ENCODE measurements at regions not wholly inside any gene's neighbourhood (a gene's known extent, or its start where the extent isn't known, plus 50 kb on each side); places are given as distances from the start of the nearest gene placed in this dataset.

DNA sequence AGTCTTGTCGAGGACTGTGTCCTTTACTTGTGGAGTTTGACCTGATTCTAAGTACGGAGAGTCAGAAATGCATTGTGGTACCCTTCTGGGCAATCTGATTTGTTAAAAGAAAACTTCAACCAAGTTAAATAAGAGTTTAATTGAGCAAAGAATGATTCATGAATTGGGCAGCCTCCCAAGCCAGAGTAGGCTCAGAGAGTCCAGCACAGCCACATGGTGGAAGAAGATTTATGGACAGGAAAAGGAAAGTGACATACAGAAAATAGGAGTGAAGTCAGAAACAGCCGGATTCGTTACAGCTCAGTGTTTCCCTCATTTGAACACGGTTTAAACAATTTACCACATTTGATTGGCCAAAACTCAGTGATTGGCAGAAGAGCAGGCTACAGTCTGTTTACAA lies 329.2 kb downstream of the DHX35 start:
- no peak overlapping the region for H2AFZ ChIP-seq
- ATAC-seq (no peak), DNase-seq (ENCODE audit: low spot score) (no peak)
- H3K27ac ChIP-seq (ENCODE audit: low read depth) = no peak overlapping the region
- peaks cover 27% of the 10 kb centered on the region for H3K36me3 Mint-ChIP-seq (ENCODE audit: low read depth)
- no peak overlapping the region for H3K4me3 ChIP-seq
- peak overlapping the region; percentile 68 for H3K27ac Mint-ChIP-seq
- H4K20me1 ChIP-seq (replicated peaks; ENCODE audit: insufficient read depth) = no peaks in the 10 kb centered on the region
- H3K27me3 Mint-ChIP-seq (ENCODE audit: insufficient read depth, low read depth, poor library complexity) = peaks cover 4% of the 10 kb centered on the region
- no peaks in the 10 kb centered on the region for H3F3A ChIP-seq (replicated peaks; ENCODE audit: low read depth)
- peaks cover 5% of the 10 kb centered on the region for H3K36me3 ChIP-seq (ENCODE audit: insufficient read depth)
- H3K9me2 ChIP-seq (ENCODE audit: insufficient read depth) = peaks cover 5% of the 10 kb centered on the region; the same call in 1 of the 2 replicates
- no peak overlapping the region for H3K4me2 ChIP-seq
- H3K4me1 ChIP-seq (ENCODE audit: insufficient read depth) = peaks cover 34% of the 10 kb centered on the region
- H3K9me3 Mint-ChIP-seq = peaks cover 38% of the 10 kb centered on the region
- no peak overlapping the region for H3K4me3 Mint-ChIP-seq
- no peaks in the 10 kb centered on the region for H3K79me2 ChIP-seq (replicated peaks; ENCODE audit: insufficient read depth)
- peaks cover 37% of the 10 kb centered on the region for H3K4me1 Mint-ChIP-seq
- TF ChIP-seq, protein P1, sequence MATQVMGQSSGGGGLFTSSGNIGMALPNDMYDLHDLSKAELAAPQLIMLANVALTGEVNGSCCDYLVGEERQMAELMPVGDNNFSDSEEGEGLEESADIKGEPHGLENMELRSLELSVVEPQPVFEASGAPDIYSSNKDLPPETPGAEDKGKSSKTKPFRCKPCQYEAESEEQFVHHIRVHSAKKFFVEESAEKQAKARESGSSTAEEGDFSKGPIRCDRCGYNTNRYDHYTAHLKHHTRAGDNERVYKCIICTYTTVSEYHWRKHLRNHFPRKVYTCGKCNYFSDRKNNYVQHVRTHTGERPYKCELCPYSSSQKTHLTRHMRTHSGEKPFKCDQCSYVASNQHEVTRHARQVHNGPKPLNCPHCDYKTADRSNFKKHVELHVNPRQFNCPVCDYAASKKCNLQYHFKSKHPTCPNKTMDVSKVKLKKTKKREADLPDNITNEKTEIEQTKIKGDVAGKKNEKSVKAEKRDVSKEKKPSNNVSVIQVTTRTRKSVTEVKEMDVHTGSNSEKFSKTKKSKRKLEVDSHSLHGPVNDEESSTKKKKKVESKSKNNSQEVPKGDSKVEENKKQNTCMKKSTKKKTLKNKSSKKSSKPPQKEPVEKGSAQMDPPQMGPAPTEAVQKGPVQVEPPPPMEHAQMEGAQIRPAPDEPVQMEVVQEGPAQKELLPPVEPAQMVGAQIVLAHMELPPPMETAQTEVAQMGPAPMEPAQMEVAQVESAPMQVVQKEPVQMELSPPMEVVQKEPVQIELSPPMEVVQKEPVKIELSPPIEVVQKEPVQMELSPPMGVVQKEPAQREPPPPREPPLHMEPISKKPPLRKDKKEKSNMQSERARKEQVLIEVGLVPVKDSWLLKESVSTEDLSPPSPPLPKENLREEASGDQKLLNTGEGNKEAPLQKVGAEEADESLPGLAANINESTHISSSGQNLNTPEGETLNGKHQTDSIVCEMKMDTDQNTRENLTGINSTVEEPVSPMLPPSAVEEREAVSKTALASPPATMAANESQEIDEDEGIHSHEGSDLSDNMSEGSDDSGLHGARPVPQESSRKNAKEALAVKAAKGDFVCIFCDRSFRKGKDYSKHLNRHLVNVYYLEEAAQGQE (IDR thresholded peaks at IDR 0.05; ENCODE audit: unreplicated experiment) = no peak
- TF ChIP-seq EZH2 (IDR thresholded peaks at IDR 0.05; ENCODE audit: low read depth, unreplicated experiment) (no peak), POLR2AphosphoS5 (IDR thresholded peaks at IDR 0.05; ENCODE audit: low read depth) (no peak), STAT1 (IDR thresholded peaks at IDR 0.05; ENCODE audit: unreplicated experiment) (no peak), CREB1 (CRISPR knock-in tag; IDR thresholded peaks at IDR 0.05; ENCODE audit: low read depth) (no peak)
- TF ChIP-seq, protein P2, sequence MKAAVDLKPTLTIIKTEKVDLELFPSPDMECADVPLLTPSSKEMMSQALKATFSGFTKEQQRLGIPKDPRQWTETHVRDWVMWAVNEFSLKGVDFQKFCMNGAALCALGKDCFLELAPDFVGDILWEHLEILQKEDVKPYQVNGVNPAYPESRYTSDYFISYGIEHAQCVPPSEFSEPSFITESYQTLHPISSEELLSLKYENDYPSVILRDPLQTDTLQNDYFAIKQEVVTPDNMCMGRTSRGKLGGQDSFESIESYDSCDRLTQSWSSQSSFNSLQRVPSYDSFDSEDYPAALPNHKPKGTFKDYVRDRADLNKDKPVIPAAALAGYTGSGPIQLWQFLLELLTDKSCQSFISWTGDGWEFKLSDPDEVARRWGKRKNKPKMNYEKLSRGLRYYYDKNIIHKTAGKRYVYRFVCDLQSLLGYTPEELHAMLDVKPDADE (IDR thresholded peaks at IDR 0.05) = no peak
- no peaks in the 10 kb centered on the region for H3K27me3 ChIP-seq (ENCODE audit: insufficient read depth)

DNA sequence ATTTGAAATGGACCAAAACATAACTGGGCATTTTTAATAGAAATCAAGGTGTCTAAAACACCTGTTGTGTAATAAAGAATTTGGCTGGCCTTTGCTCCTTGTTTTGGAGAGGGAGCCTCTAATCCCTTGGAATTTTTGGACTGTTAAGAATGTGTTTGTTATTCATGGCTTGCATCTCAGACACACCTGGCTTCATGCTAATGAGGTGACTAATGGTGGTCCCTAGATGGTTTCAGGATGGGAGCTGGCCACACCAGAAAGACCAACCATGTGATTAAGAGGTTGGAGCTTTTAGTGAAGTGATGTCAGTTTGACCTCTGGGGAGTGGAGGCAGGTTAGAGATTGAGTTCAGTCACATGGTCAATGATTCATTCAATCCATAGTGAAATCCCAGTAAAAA lies 328.4 kb downstream of the DHX35 start:
- Mint-ChIP-seq H3K27me3 (ENCODE audit: insufficient read depth, low read depth, poor library complexity) (peaks cover 4% of the 10 kb centered on the region), H3K27ac (no peak overlapping the region)
- TF ChIP-seq POLR2AphosphoS5 (IDR thresholded peaks at IDR 0.05; ENCODE audit: low read depth) = no peak
- TF ChIP-seq, protein P3, sequence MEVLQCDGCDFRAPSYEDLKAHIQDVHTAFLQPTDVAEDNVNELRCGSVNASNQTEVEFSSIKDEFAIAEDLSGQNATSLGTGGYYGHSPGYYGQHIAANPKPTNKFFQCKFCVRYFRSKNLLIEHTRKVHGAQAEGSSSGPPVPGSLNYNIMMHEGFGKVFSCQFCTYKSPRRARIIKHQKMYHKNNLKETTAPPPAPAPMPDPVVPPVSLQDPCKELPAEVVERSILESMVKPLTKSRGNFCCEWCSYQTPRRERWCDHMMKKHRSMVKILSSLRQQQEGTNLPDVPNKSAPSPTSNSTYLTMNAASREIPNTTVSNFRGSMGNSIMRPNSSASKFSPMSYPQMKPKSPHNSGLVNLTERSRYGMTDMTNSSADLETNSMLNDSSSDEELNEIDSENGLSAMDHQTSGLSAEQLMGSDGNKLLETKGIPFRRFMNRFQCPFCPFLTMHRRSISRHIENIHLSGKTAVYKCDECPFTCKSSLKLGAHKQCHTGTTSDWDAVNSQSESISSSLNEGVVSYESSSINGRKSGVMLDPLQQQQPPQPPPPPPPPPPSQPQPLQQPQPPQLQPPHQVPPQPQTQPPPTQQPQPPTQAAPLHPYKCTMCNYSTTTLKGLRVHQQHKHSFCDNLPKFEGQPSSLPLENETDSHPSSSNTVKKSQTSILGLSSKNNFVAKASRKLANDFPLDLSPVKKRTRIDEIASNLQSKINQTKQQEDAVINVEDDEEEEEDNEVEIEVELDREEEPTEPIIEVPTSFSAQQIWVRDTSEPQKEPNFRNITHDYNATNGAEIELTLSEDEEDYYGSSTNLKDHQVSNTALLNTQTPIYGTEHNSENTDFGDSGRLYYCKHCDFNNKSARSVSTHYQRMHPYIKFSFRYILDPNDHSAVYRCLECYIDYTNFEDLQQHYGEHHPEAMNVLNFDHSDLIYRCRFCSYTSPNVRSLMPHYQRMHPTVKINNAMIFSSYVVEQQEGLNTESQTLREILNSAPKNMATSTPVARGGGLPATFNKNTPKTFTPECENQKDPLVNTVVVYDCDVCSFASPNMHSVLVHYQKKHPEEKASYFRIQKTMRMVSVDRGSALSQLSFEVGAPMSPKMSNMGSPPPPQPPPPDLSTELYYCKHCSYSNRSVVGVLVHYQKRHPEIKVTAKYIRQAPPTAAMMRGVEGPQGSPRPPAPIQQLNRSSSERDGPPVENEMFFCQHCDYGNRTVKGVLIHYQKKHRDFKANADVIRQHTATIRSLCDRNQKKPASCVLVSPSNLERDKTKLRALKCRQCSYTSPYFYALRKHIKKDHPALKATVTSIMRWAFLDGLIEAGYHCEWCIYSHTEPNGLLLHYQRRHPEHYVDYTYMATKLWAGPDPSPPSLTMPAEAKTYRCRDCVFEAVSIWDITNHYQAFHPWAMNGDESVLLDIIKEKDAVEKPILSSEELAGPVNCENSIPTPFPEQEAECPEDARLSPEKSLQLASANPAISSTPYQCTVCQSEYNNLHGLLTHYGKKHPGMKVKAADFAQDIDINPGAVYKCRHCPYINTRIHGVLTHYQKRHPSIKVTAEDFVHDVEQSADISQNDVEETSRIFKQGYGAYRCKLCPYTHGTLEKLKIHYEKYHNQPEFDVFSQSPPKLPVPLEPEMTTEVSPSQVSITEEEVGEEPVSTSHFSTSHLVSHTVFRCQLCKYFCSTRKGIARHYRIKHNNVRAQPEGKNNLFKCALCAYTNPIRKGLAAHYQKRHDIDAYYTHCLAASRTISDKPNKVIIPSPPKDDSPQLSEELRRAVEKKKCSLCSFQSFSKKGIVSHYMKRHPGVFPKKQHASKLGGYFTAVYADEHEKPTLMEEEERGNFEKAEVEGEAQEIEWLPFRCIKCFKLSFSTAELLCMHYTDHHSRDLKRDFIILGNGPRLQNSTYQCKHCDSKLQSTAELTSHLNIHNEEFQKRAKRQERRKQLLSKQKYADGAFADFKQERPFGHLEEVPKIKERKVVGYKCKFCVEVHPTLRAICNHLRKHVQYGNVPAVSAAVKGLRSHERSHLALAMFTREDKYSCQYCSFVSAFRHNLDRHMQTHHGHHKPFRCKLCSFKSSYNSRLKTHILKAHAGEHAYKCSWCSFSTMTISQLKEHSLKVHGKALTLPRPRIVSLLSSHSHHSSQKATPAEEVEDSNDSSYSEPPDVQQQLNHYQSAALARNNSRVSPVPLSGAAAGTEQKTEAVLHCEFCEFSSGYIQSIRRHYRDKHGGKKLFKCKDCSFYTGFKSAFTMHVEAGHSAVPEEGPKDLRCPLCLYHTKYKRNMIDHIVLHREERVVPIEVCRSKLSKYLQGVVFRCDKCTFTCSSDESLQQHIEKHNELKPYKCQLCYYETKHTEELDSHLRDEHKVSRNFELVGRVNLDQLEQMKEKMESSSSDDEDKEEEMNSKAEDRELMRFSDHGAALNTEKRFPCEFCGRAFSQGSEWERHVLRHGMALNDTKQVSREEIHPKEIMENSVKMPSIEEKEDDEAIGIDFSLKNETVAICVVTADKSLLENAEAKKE (CRISPR knock-in tag; IDR thresholded peaks at IDR 0.05) = no peak
- TF ChIP-seq ZNF331 (CRISPR knock-in tag; IDR thresholded peaks at IDR 0.05; ENCODE audit: low read depth) = no peak

More for the DNA sequence above, 328.4 kb downstream of the DHX35 start:
- peak; percentile 23; the same call in 2 of the 3 replicates for ATAC-seq
- Mint-ChIP-seq H3K4me1 (peaks cover 37% of the 10 kb centered on the region), H3K4me3 (no peak overlapping the region), H3K9me3 (peaks cover 41% of the 10 kb centered on the region), H3K36me3 (ENCODE audit: low read depth) (peaks cover 28% of the 10 kb centered on the region)
- Histone ChIP-seq H2AFZ (no peak overlapping the region), H3K27ac (ENCODE audit: low read depth) (no peak overlapping the region), H3K36me3 (ENCODE audit: insufficient read depth) (peaks cover 5% of the 10 kb centered on the region), H3K4me3 (no peak overlapping the region), H3K9me2 (ENCODE audit: insufficient read depth) (peaks cover 5% of the 10 kb centered on the region; the same call in 1 of the 2 replicates), H3K4me1 (ENCODE audit: insufficient read depth) (peaks cover 34% of the 10 kb centered on the region), H3K4me2 (no peak overlapping the region), H3K27me3 (ENCODE audit: insufficient read depth) (no peaks in the 10 kb centered on the region), H4K20me1 (replicated peaks; ENCODE audit: insufficient read depth) (no peaks in the 10 kb centered on the region), H3K79me2 (replicated peaks; ENCODE audit: insufficient read depth) (no peaks in the 10 kb centered on the region), H3F3A (replicated peaks; ENCODE audit: low read depth) (no peaks in the 10 kb centered on the region)
- DNase-seq (ENCODE audit: low spot score) = peak; percentile 63
